Parathyroid adenoma (tissue), 2 donors: ENCODE measurements at regions not wholly inside any gene's neighbourhood (a gene's known extent, or its start where the extent isn't known, plus 50 kb on each side); places are given as distances from the start of the nearest gene placed in this dataset.

Experiments
- H2AFZ ChIP-seq: fragments of 300-600 bp; sonication (generic); one replicate; pipeline ENCODE4 v1.7.0; 2017; ENCODE audit warnings: antibody characterized with exemption, mild to moderate bottlenecking
- H3K27ac ChIP-seq: fragments of 300-600 bp; sonication (generic); one replicate; pipeline ENCODE4 v1.7.0; 2017
- H3K27me3 ChIP-seq: fragments of 300-600 bp; sonication (generic); one replicate; pipeline ENCODE4 v1.7.0; 2017; ENCODE audit warnings: low read length; ENCODE audit not compliant: control insufficient read depth, insufficient read depth
- H3K36me3 ChIP-seq: fragments of 300-600 bp; sonication (generic); one replicate; pipeline ENCODE4 v1.7.0; 2017; ENCODE audit warnings: low read length; ENCODE audit not compliant: control insufficient read depth, insufficient read depth
- H3K4me1 ChIP-seq: fragments of 300-600 bp; sonication (generic); one replicate; pipeline ENCODE4 v1.7.0; 2017; ENCODE audit warnings: control low read depth
- H3K4me2 ChIP-seq: fragments of 300-600 bp; sonication (generic); one replicate; pipeline ENCODE4 v1.7.0; 2017; ENCODE audit warnings: low read length
- H3K4me3 ChIP-seq: fragments of 300-600 bp; sonication (generic); one replicate; pipeline ENCODE4 v1.7.0; 2017; ENCODE audit warnings: low read depth, low read length
- H3K79me2 ChIP-seq: fragments of 300-600 bp; sonication (generic); one replicate; pipeline ENCODE4 v1.7.0; 2017; ENCODE audit warnings: control low read depth
- H3K9ac ChIP-seq: fragments of 300-600 bp; sonication (generic); one replicate; pipeline ENCODE4 v1.7.0; 2017; ENCODE audit warnings: mild to moderate bottlenecking
- H3K9me3 ChIP-seq: fragments of 300-600 bp; sonication (generic); one replicate; pipeline ENCODE4 v1.7.0; 2017; ENCODE audit warnings: low read length; ENCODE audit not compliant: control insufficient read depth
- TF ChIP-seq, protein P1 (sequence below): fragments of 300-600 bp; sonication (generic); IDR thresholded peaks from one replicate; pipeline ENCODE4 v1.7.0; 2017; ENCODE audit warnings: antibody characterized with exemption, mild to moderate bottlenecking
- donor health status: primary hyperparathyroidism.

DNA sequence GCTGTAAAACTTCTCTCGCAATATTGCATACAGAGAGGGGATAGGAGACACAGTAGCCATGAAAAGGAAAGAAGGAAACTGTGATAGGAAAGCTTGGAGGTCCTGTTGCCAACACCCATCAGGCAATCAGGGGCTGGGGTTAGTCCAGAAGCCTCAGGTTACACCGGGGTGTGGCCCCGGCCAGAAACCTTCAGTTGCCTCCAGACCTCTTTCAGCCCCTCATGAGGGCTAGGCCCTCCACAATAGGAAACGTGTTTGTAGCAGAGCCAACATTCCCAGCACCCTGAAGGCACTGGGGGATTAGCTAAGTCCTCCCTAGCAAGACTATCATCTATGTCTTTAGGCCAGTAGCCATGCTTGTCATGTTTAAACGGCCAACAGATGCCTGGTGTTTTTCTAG lies 1048.0 kb upstream of the CNTN5 start:
- Histone ChIP-seq H3K4me1 (no peaks in the 10 kb centered on the region), H3K27ac (no peak overlapping the region), H3K9ac (no peak overlapping the region), H3K36me3 (no peaks in the 10 kb centered on the region), H3K79me2 (no peaks in the 10 kb centered on the region), H3K4me2 (no peak overlapping the region), H3K4me3 (no peak overlapping the region), H3K9me3 (no peaks in the 10 kb centered on the region), H2AFZ (no peak overlapping the region), H3K27me3 (no peaks in the 10 kb centered on the region)
- TF ChIP-seq, protein P1, sequence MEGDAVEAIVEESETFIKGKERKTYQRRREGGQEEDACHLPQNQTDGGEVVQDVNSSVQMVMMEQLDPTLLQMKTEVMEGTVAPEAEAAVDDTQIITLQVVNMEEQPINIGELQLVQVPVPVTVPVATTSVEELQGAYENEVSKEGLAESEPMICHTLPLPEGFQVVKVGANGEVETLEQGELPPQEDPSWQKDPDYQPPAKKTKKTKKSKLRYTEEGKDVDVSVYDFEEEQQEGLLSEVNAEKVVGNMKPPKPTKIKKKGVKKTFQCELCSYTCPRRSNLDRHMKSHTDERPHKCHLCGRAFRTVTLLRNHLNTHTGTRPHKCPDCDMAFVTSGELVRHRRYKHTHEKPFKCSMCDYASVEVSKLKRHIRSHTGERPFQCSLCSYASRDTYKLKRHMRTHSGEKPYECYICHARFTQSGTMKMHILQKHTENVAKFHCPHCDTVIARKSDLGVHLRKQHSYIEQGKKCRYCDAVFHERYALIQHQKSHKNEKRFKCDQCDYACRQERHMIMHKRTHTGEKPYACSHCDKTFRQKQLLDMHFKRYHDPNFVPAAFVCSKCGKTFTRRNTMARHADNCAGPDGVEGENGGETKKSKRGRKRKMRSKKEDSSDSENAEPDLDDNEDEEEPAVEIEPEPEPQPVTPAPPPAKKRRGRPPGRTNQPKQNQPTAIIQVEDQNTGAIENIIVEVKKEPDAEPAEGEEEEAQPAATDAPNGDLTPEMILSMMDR, result no peak

DNA sequence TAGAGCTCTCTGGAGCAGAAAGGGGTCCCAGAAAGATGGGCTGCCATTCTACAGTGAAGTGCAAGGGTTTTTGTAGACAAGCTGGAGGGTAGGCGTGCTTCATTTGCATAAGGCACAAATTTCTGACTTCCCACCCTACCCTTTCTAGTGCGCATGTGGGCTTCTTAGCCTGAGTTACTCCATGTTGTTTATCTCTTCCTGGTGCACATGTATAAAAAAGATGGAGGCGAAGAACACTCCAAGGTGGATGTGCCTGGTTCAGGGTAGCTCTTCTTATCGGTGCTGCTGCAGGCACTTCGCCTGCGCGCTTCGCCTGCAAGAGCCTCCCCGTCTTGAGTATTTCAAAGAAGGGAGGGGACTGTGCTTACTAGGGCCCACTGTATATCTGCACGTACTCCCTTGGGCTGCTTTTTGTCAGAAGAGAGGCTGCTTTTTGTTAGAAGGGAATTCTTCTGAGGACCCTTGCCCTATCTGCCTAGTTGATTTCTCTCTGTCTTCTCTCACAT lies 1047.3 kb upstream of the CNTN5 start:
- H3K79me2 ChIP-seq, result no peaks in the 10 kb centered on the region
- H3K9me3 ChIP-seq, result no peaks in the 10 kb centered on the region
- no peaks in the 10 kb centered on the region for H3K4me1 ChIP-seq
- H3K36me3 ChIP-seq, result no peaks in the 10 kb centered on the region
- no peak overlapping the region for H2AFZ ChIP-seq
- H3K9ac ChIP-seq, result no peak overlapping the region
- no peak overlapping the region for H3K4me3 ChIP-seq
- no peak overlapping the region for H3K27ac ChIP-seq
- no peak overlapping the region for H3K4me2 ChIP-seq
- no peaks in the 10 kb centered on the region for H3K27me3 ChIP-seq
- TF ChIP-seq, protein P1, result no peak

DNA sequence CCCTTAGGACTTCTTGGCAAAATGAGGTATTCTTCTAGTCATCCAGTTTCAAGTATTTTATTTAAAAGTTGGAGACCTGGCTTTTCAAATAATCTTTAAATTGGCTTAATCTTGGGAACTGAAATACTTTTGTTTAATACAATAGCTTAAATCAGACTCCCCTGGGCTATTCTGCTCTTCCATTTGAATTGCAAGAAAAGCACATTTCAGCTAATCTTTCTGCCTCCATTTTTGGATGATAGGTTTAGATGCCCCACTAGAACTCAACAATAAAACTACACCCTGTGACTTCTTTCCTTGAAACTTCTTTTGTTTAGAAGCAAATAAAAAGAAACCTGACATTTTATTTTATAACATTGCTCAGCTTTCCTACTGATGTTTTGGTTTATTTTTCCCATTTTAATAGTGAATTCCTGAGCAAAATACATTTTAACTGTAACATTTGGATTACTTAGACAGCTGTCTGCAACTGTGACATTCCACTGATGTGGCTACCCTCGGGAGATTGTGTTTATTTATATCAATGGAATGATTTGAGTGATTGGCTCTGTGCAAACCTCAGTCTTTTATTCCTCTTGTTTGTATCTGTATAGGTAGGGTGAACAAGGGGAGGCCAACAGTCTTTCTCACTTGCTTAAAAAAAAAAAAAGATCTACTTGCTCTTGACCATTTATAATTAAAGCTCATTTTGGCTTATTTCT lies 1045.8 kb upstream of the CNTN5 start:
- Histone ChIP-seq H3K36me3 (no peaks in the 10 kb centered on the region), H3K79me2 (no peaks in the 10 kb centered on the region), H3K9me3 (no peaks in the 10 kb centered on the region), H2AFZ (no peak overlapping the region), H3K4me2 (no peak overlapping the region), H3K9ac (no peak overlapping the region), H3K27ac (no peak overlapping the region), H3K27me3 (no peaks in the 10 kb centered on the region), H3K4me3 (no peak overlapping the region), H3K4me1 (no peaks in the 10 kb centered on the region)
- TF ChIP-seq, protein P1, result no peak

DNA sequence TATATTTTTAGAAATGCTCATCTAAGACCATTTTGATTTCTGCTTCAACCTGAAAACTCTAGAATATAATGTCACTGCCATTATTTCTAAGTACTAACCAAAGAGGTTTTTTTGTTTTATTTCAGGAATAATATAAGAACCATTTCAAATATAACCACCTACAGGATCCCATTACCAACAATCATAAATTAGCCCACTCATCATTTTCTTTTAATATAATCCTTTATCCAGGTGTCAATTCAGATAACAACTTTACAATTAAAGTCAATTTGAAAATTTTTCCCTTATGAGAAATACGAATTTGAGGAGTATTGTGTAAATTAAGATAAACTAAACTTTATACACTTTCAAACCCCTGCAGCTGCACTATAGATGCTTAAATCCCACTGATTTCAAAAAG lies 1043.0 kb upstream of the CNTN5 start:
- Histone ChIP-seq H3K79me2 (no peaks in the 10 kb centered on the region), H3K4me3 (no peak overlapping the region), H3K4me2 (no peak overlapping the region), H3K27me3 (no peaks in the 10 kb centered on the region), H3K9ac (no peak overlapping the region), H3K36me3 (no peaks in the 10 kb centered on the region), H2AFZ (no peak overlapping the region), H3K4me1 (no peaks in the 10 kb centered on the region), H3K9me3 (no peaks in the 10 kb centered on the region), H3K27ac (no peak overlapping the region)
- TF ChIP-seq, protein P1, result no peak

DNA sequence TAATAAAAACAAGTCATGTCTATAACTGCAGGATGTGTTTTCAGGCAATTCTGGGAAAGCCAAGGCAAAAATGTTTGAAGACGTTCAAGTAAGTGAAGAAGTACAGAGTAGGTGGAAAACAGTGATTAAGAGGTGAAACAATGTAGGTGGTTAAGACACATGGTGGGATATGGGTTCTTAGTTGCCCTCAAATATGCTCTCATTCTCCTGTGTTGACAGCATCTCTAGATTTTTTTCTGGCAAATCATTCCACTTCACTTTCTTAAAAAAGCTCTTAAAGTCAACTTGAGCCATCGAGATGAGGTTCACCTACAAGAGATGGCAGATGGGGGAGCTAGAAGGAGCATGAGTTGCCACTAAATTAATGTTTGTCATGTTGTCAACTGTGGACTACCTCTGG lies 1041.0 kb upstream of the CNTN5 start:
- Histone ChIP-seq H3K27me3 (no peaks in the 10 kb centered on the region), H3K9me3 (no peaks in the 10 kb centered on the region), H3K27ac (no peak overlapping the region)

More for the DNA sequence above, 1041.0 kb upstream of the CNTN5 start:
- Histone ChIP-seq H3K36me3 (no peaks in the 10 kb centered on the region), H3K4me2 (no peak overlapping the region), H2AFZ (no peak overlapping the region), H3K4me1 (no peaks in the 10 kb centered on the region), H3K4me3 (no peak overlapping the region), H3K79me2 (no peaks in the 10 kb centered on the region), H3K9ac (no peak overlapping the region)
- TF ChIP-seq, protein P1, result no peak
